ENCODE measurements at regions not wholly inside any gene's neighbourhood (a gene's known extent, or its start where the extent isn't known, plus 50 kb on each side); places are given as distances from the start of the nearest gene placed in this dataset.

DNA sequence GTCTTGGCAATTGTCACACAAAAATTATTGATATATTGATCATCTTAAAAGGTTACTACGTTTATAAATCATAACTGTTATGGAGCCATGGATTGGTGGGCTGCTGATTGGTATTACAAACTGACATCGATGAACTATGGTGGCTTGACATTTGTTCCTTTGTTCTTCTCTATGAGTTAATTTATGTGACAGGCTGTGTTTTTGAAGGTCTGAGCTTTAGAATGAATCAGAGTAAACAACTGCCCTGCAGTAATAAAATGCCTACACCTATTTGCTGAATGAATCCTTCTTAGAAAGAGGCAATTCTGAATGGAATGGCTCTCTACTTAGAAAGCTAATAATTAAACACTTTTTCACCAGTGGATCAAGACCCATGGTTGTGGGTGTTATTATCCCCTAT is 506.3 kb upstream of the SPTLC3 start:
- DNase-seq (no peak), ATAC-seq (no peak)
- Histone ChIP-seq H3K4me3 (no peak overlapping the region), H3K9me3 (no peaks in the 10 kb centered on the region), H3K4me1 (no peaks in the 10 kb centered on the region), H3K27ac (no peak overlapping the region), H3K36me3 (ENCODE audit: insufficient read depth in 1 of 2, low read depth in 1 of 2) (no peaks in the 10 kb centered on the region), H3K27me3 (ENCODE audit: insufficient read depth in 3 of 3, low read length in 2 of 3) (no peaks in the 10 kb centered on the region)
- 74% methylated on average over 2 of the region's 2 CpGs for WGBS, 3 donors
- TF ChIP-seq, protein P1, sequence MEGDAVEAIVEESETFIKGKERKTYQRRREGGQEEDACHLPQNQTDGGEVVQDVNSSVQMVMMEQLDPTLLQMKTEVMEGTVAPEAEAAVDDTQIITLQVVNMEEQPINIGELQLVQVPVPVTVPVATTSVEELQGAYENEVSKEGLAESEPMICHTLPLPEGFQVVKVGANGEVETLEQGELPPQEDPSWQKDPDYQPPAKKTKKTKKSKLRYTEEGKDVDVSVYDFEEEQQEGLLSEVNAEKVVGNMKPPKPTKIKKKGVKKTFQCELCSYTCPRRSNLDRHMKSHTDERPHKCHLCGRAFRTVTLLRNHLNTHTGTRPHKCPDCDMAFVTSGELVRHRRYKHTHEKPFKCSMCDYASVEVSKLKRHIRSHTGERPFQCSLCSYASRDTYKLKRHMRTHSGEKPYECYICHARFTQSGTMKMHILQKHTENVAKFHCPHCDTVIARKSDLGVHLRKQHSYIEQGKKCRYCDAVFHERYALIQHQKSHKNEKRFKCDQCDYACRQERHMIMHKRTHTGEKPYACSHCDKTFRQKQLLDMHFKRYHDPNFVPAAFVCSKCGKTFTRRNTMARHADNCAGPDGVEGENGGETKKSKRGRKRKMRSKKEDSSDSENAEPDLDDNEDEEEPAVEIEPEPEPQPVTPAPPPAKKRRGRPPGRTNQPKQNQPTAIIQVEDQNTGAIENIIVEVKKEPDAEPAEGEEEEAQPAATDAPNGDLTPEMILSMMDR (IDR thresholded peaks at IDR 0.05): no peak
- intact Hi-C loops (cut with DNase I): no loop called here

DNA sequence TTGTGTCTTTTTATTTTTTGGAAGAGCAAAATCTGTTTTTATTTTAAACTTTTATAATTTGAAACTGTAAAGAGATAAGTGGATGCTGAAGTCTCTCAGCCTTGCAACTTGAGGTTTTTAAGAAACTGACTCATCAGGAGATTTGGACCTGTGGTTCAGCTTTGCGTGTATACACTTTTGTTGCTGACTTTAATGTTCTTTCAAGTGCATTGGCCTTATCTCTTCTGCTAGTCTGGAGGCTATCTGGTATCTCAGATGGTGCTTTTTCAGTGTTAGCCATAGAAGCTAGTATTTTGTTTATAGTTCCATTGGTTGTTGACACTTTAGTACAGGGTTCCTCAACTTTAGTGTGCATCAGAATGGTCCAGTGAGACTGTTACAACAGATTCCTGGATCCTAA is 504.0 kb upstream of the SPTLC3 start:
- Histone ChIP-seq H3K9me3 (no peaks in the 10 kb centered on the region), H3K36me3 (ENCODE audit: insufficient read depth in 1 of 2, low read depth in 1 of 2) (no peaks in the 10 kb centered on the region), H3K4me1 (no peaks in the 10 kb centered on the region), H3K4me3 (no peak overlapping the region), H3K27me3 (ENCODE audit: insufficient read depth in 3 of 3, low read length in 2 of 3) (no peaks in the 10 kb centered on the region), H3K27ac (no peak overlapping the region)
- WGBS, 3 donors: 86 to 98% (median 92%) methylated on average over 1 of the region's 1 CpG
- intact Hi-C loops (cut with DNase I): no loop called here
- TF ChIP-seq, protein P1 (IDR thresholded peaks at IDR 0.05): no peak
- no peak for DNase-seq
- ATAC-seq: no peak

DNA sequence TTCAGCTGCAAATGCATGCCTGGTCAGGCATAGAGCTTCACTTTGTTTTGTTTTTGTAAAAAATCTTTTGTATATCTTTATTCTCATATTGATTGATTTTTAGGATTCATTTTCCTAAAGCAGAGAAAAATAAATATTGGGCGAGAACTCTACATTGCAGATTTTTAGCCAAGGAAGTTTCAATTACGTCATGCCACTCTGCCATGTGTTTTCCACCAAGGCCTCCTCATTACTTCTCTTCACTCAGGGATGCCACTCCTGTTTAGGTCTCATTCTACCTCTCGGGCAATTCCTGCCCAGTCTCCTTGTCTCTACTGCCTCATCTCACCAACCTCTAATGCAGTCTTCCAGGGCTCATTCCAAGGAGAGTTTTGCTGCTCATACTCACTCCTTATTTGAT is 497.3 kb upstream of the SPTLC3 start:
- H3K36me3 ChIP-seq (ENCODE audit: insufficient read depth in 1 of 2, low read depth in 1 of 2): no peaks in the 10 kb centered on the region
- TF ChIP-seq, protein P1 (IDR thresholded peaks at IDR 0.05): no peak
- H3K4me3 ChIP-seq: no peak overlapping the region
- intact Hi-C loops (cut with DNase I): no loop called here
- ATAC-seq (no peak), DNase-seq (no peak)
- H3K4me1 ChIP-seq: no peaks in the 10 kb centered on the region
- H3K9me3 ChIP-seq: no peaks in the 10 kb centered on the region
- 78 to 92% (median 88%) methylated on average over 3 of the region's 3 CpGs for WGBS, 3 donors
- no peaks in the 10 kb centered on the region for H3K27me3 ChIP-seq (ENCODE audit: insufficient read depth in 3 of 3, low read length in 2 of 3)
- H3K27ac ChIP-seq: no peak overlapping the region

DNA sequence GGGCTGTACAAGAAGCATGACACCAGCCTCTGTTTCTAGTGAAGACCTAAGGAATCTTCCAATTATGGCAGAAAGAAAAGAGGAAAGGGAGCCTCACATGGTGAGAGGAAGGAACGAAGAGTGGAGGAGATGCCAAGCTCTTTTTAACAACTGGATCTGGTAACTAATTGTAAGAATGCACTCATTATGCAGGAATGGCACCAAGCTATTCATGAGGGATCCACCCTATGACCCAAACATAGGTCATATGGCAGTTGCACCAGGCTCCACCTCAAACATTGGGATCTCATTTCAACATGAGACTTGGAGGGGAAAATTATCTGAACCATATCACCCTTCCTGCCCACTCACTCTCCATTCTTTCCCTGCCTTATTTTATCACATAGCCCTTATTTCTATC is 496.0 kb upstream of the SPTLC3 start:
- DNase-seq (no peak), ATAC-seq (no peak)
- Histone ChIP-seq H3K27ac (no peak overlapping the region), H3K4me1 (no peaks in the 10 kb centered on the region), H3K4me3 (no peak overlapping the region), H3K27me3 (ENCODE audit: insufficient read depth in 3 of 3, low read length in 2 of 3) (no peaks in the 10 kb centered on the region), H3K9me3 (no peaks in the 10 kb centered on the region), H3K36me3 (ENCODE audit: insufficient read depth in 1 of 2, low read depth in 1 of 2) (no peaks in the 10 kb centered on the region)
- TF ChIP-seq, protein P1 (IDR thresholded peaks at IDR 0.05): no peak
- 40 to 48% (median 44%) methylated on average over 1 of the region's 1 CpG for WGBS, 3 donors
- intact Hi-C loops (cut with DNase I): no loop called here

DNA sequence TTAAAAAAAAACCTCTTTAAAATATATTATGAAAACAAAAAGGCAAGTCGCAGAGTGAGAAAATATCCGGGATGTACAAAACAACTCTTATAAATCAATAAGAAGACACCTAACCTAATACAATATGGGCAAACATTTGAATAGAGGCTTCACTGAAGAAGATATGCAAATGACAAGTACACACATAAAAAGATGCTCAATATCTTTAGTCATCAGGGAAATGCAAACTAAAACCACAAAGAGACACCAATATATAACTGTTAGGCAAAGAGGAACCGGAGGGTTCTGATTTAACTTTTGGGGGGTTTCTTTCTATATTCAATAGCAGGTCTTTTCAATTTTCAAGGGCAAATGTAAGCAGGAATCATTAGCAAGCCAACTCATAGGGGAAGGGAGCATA is 480.7 kb upstream of the SPTLC3 start:
- TF ChIP-seq, protein P1 (IDR thresholded peaks at IDR 0.05): no peak
- no peak overlapping the region for H3K4me3 ChIP-seq
- H3K27me3 ChIP-seq (ENCODE audit: insufficient read depth in 3 of 3, low read length in 2 of 3): no peaks in the 10 kb centered on the region
- no peak for DNase-seq
- no peaks in the 10 kb centered on the region for H3K9me3 ChIP-seq
- no peak for ATAC-seq
- H3K4me1 ChIP-seq: no peaks in the 10 kb centered on the region
- no peaks in the 10 kb centered on the region for H3K36me3 ChIP-seq (ENCODE audit: insufficient read depth in 1 of 2, low read depth in 1 of 2)
- 88 to 95% (median 88%) methylated on average over 3 of the region's 3 CpGs for WGBS, 3 donors
- no peak overlapping the region for H3K27ac ChIP-seq
- intact Hi-C loops (cut with DNase I): no loop called here
